Activated CD4-positive, alpha-beta memory T cell treated with anti-CD3 and anti-CD28 coated beads for 36 hours (primary cell): ENCODE measurements at regions not wholly inside any gene's neighbourhood (a gene's known extent, or its start where the extent isn't known, plus 50 kb on each side); places are given as distances from the start of the nearest gene placed in this dataset.

Experiments
- CTCF ChIA-PET: fragments of 350-600 bp; sonication (Branson Sonifier 250); formaldehyde crosslinking; loops from one replicate; lab custom pipeline; 2021; ENCODE audit warnings: antibody characterized with exemption, inconsistent platforms; lab: Charles Lee
- POLR2A ChIA-PET: fragments of 350-600 bp; sonication (Branson Sonifier 250); formaldehyde crosslinking; loops from one replicate; lab custom pipeline; 2021; ENCODE audit warnings: antibody characterized with exemption; lab: Charles Lee
- DNase-seq: peaks from one replicate; pipeline ENCODE4 v3.0.0-alpha.2; 2020
- H3K27ac Mint-ChIP-seq: one replicate; pipeline ENCODE4 v1.8.0; 2021; ENCODE audit warnings: mixed read lengths
- H3K27me3 Mint-ChIP-seq: one replicate; pipeline ENCODE4 v1.8.0; 2021; ENCODE audit warnings: mixed read lengths
- H3K36me3 Mint-ChIP-seq: one replicate; pipeline ENCODE4 v1.8.0; 2021; ENCODE audit warnings: mixed read lengths
- H3K4me1 Mint-ChIP-seq: one replicate; pipeline ENCODE4 v1.8.0; 2021; ENCODE audit warnings: low read depth, mixed read lengths
- H3K4me3 Mint-ChIP-seq: one replicate; pipeline ENCODE4 v1.8.0; 2021; ENCODE audit warnings: mild to moderate bottlenecking, mixed read lengths
- H3K9me3 Mint-ChIP-seq: one replicate; pipeline ENCODE4 v1.8.0; 2021; ENCODE audit warnings: mixed read lengths
- intact Hi-C: fragments of 100-400 bp; cut with micrococcal nuclease; formaldehyde crosslinking; loops from one replicate; pipeline ENCODE4 v1.15.1; 2023

GRCh38 chr4:153142700-153143438 lies 61.4 kb upstream of the TRIM2 start:
- Mint-ChIP-seq H3K36me3 (no peaks in the 10 kb centered on the region), H3K4me1 (peaks cover 10% of the 10 kb centered on the region), H3K27ac (no peak overlapping the region), H3K4me3 (no peak overlapping the region), H3K27me3 (no peaks in the 10 kb centered on the region), H3K9me3 (no peaks in the 10 kb centered on the region)
- ChIA-PET POLR2A (no interaction called here), CTCF (interaction anchor here (0.6 to 2.3 kb wide), 44 partner anchors 9 to 1677 kb away, joined by 3 to 31 read pairs (median 4); partner anchors contain the start of genes MND1, TMEM131L and TRIM2)
- intact Hi-C loops: loop anchor here (1.0 to 5.0 kb wide), 4 partner anchors 175 to 609 kb away; no protein-coding TSS in a partner anchor
- peak; percentile 75 for DNase-seq

GRCh38 chr4:153143527-153144348 lies 60.5 kb upstream of the TRIM2 start:
- no peak overlapping the region for H3K27ac Mint-ChIP-seq
- intact Hi-C loops: loop anchor here (1.0 to 5.0 kb wide), 4 partner anchors 175 to 609 kb away; no protein-coding TSS in a partner anchor
- ChIA-PET CTCF (interaction anchor here (0.8 to 2.3 kb wide), 30 partner anchors 9 to 607 kb away, joined by 3 to 31 read pairs (median 6); partner anchors contain the start of genes MND1, TMEM131L and TRIM2), POLR2A (no interaction called here)
- H3K4me3 Mint-ChIP-seq: no peak overlapping the region
- H3K36me3 Mint-ChIP-seq: no peaks in the 10 kb centered on the region
- DNase-seq: no peak
- no peaks in the 10 kb centered on the region for H3K9me3 Mint-ChIP-seq
- peaks cover 10% of the 10 kb centered on the region for H3K4me1 Mint-ChIP-seq
- no peaks in the 10 kb centered on the region for H3K27me3 Mint-ChIP-seq

GRCh38 chr4:153146031-153146430 lies 58.2 kb upstream of the TRIM2 start:
- intact Hi-C loops: no loop called here
- H3K36me3 Mint-ChIP-seq: no peaks in the 10 kb centered on the region
- H3K27me3 Mint-ChIP-seq: no peaks in the 10 kb centered on the region
- no peak for DNase-seq
- no peak overlapping the region for H3K27ac Mint-ChIP-seq
- H3K4me1 Mint-ChIP-seq: peaks cover 10% of the 10 kb centered on the region
- ChIA-PET POLR2A (no interaction called here), CTCF (interaction anchor here (0.7 to 2.7 kb wide), 5 partner anchors 12 to 499 kb away, joined by 3 to 12 read pairs (median 3); no protein-coding TSS in a partner anchor)
- H3K4me3 Mint-ChIP-seq: no peak overlapping the region
- no peaks in the 10 kb centered on the region for H3K9me3 Mint-ChIP-seq

GRCh38 chr4:153146961-153147360 lies 57.3 kb upstream of the TRIM2 start:
- Mint-ChIP-seq H3K36me3 (no peaks in the 10 kb centered on the region), H3K4me1 (peaks cover 16% of the 10 kb centered on the region), H3K4me3 (no peak overlapping the region), H3K9me3 (no peaks in the 10 kb centered on the region), H3K27ac (no peak overlapping the region), H3K27me3 (no peaks in the 10 kb centered on the region)
- ChIA-PET CTCF (interaction anchor here (1.4 to 2.7 kb wide), 2 partner anchors 11 to 171 kb away, joined by 3 to 12 read pairs; no protein-coding TSS in a partner anchor), POLR2A (no interaction called here)
- no peak for DNase-seq
- intact Hi-C loops: no loop called here

- H3K4me3 Mint-ChIP-seq: no peak overlapping the region
Measured at GRCh38 chr4:153148791-153149190, 55.5 kb upstream of the TRIM2 start.

GRCh38 chr4:153151535-153152455 lies 52.4 kb upstream of the TRIM2 start:
- Mint-ChIP-seq H3K36me3 (no peaks in the 10 kb centered on the region), H3K9me3 (no peaks in the 10 kb centered on the region), H3K4me1 (peaks cover 43% of the 10 kb centered on the region), H3K27me3 (peaks cover 2% of the 10 kb centered on the region), H3K27ac (no peak overlapping the region), H3K4me3 (no peak overlapping the region)
- ChIA-PET CTCF (interaction anchor here (0.8 to 1.0 kb wide), 2 partner anchors 9 to 167 kb away, joined by 3 read pairs; no protein-coding TSS in a partner anchor), POLR2A (no interaction called here)
- DNase-seq: peak; percentile 60
- intact Hi-C loops: loop anchor here (2.0 to 5.0 kb wide), 5 partner anchors 37 to 421 kb away; partner anchors contain the start of gene MND1

More at GRCh38 chr4:153148791-153149190, 55.5 kb upstream of the TRIM2 start:
- no peak for DNase-seq
- ChIA-PET CTCF (interaction anchor here (0.8 to 1.3 kb wide), 2 partner anchors 65 to 370 kb away, joined by 3 read pairs; no protein-coding TSS in a partner anchor), POLR2A (no interaction called here)
- intact Hi-C loops: no loop called here
- Mint-ChIP-seq H3K9me3 (no peaks in the 10 kb centered on the region), H3K4me1 (peaks cover 25% of the 10 kb centered on the region), H3K27ac (no peak overlapping the region), H3K27me3 (peaks cover 2% of the 10 kb centered on the region), H3K36me3 (no peaks in the 10 kb centered on the region)

GRCh38 chr4:153152501-153153338 lies 51.5 kb upstream of the TRIM2 start:
- peaks cover 2% of the 10 kb centered on the region for H3K27me3 Mint-ChIP-seq
- H3K9me3 Mint-ChIP-seq: no peaks in the 10 kb centered on the region
- ChIA-PET CTCF (interaction anchor here (1.0 to 1.3 kb wide), 3 partner anchors 10 to 166 kb away, joined by 3 to 8 read pairs (median 3); no protein-coding TSS in a partner anchor), POLR2A (interaction anchor here (0.9 kb wide), 1 partner anchor 37 kb away, joined by 4 read pairs; no protein-coding TSS in a partner anchor)
- peak overlapping the region; percentile 83 for H3K27ac Mint-ChIP-seq
- intact Hi-C loops: loop anchor here (2.0 to 5.0 kb wide), 5 partner anchors 38 to 420 kb away; partner anchors contain the start of gene MND1
- H3K4me1 Mint-ChIP-seq: peaks cover 49% of the 10 kb centered on the region
- peak overlapping the region; percentile 78 for H3K4me3 Mint-ChIP-seq
- peak; percentile 87 for DNase-seq
- no peaks in the 10 kb centered on the region for H3K36me3 Mint-ChIP-seq

- Mint-ChIP-seq H3K4me3 (peak overlapping the region; percentile 78), H3K36me3 (no peaks in the 10 kb centered on the region), H3K9me3 (no peaks in the 10 kb centered on the region), H3K4me1 (peaks cover 53% of the 10 kb centered on the region), H3K27ac (peak overlapping the region; percentile 83), H3K27me3 (peaks cover 2% of the 10 kb centered on the region)
- ChIA-PET CTCF (interaction anchor here (1.1 to 1.3 kb wide), 2 partner anchors 10 to 70 kb away, joined by 3 to 8 read pairs; no protein-coding TSS in a partner anchor), POLR2A (interaction anchor here (0.9 kb wide), 1 partner anchor 38 kb away, joined by 4 read pairs; no protein-coding TSS in a partner anchor)
- DNase-seq: peak; percentile 89
- intact Hi-C loops: loop anchor here (2.0 to 5.0 kb wide), 5 partner anchors 39 to 419 kb away; partner anchors contain the start of gene MND1
Measured at GRCh38 chr4:153153339-153153871, 50.8 kb upstream of the TRIM2 start.

- Mint-ChIP-seq H3K27me3 (peaks cover 7% of the 10 kb centered on the region), H3K36me3 (no peaks in the 10 kb centered on the region), H3K4me3 (peak overlapping the region; percentile 78), H3K9me3 (no peaks in the 10 kb centered on the region), H3K27ac (peak overlapping the region; percentile 83), H3K4me1 (peaks cover 59% of the 10 kb centered on the region)
- ChIA-PET POLR2A (no interaction called here), CTCF (no interaction called here)
- intact Hi-C loops: loop anchor here (5.0 kb wide), 1 partner anchor 418 kb away; no protein-coding TSS in a partner anchor
- peak; percentile 38 for DNase-seq
Measured at GRCh38 chr4:153154007-153154975, 50.0 kb upstream of the TRIM2 start.
